ENCODE measurements at regions not wholly inside any gene's neighbourhood (a gene's known extent, or its start where the extent isn't known, plus 50 kb on each side); places are given as distances from the start of the nearest gene placed in this dataset.

GRCh38 chr15:70158309-70159000, 60.7 kb upstream of the TLE3 start:
- DNase-seq (ENCODE audit: low read depth) = no peak

- DNase-seq (ENCODE audit: low read depth) = no peak
Observed at GRCh38 chr15:70156671-70157271, 59.1 kb upstream of the TLE3 start.

GRCh38 chr15:70154718-70155347, 57.1 kb upstream of the TLE3 start:
- DNase-seq (ENCODE audit: low read depth) = no peak

GRCh38 chr15:70153921-70154717, 56.4 kb upstream of the TLE3 start:
- DNase-seq (ENCODE audit: low read depth) = no peak

- no peak for DNase-seq (ENCODE audit: low read depth)
Observed at GRCh38 chr15:70152070-70152480, 54.4 kb upstream of the TLE3 start.

DNA sequence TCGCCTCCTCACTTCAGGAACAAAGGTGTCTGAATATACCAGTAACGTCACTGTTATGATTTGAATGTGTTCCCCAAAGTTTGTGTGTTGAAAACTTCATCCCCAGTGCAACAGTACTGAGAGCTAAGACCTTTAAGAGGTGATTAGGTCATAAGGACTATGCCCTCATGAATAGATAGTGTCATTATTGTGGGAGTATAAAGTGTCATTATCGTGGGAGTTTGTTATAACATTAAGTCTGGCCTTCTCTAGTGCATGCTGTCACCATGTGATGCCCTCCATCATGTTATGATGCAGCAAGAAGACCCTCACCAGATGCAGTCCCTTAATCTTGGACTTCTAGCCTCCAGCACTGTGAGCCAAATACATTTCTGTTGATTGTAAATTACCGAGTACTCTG, 53.7 kb upstream of the TLE3 start:
- DNase-seq (ENCODE audit: low read depth) = no peak

- DNase-seq (ENCODE audit: low read depth) = no peak
Observed at GRCh38 chr15:70151003-70151402, 53.3 kb upstream of the TLE3 start.

DNA sequence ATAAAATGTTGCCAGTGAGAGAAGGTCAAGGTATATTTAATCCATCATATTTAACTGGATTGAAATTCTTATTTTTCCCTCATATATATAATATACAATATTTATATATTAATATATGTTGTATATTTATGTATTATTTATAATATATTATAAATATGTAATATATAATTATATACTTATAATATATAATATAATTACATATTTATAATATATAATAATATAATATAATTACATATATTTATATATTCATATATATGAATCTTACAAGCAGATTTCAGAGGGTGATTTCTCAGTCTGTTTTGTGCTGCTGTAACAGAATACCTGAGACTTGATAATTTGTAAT, 52.7 kb upstream of the TLE3 start:
- no peak for DNase-seq (ENCODE audit: low read depth)

DNA sequence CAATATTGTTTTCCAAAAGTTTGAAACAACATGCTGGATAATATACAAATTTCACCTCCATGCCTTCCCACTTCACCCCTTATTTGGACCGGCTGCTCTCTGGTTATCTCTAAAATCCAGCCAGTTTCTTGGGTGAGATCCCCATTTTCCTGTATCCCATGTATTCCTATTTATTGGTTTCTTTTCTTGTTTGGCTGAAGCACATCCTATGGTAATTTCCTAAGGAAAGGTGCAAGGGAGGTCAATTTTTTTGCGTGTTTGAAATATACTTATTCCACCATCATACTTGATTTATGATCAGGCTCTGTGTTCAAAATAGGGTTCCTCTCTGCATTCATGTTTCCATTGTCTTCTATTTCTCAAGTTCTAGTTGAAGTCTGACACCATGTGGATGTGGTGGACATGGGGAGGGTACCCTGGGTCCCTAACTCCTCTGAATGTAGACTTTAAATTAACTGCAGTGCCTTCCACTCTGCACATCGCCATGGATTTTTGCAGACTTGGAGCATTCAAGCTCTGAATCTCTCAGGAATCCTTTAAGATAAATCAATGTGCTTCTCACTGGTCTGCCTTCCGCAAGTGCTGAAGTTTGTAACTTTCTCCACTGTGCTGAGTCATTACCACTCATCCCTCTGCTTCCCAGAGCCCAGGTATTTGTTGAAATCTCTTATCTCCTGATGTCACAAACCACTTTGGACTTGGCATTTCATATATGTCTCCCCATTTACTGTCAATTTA, 52.1 kb upstream of the TLE3 start:
- no peak for DNase-seq (ENCODE audit: low read depth)

GRCh38 chr15:70147778-70148177, 50.1 kb upstream of the TLE3 start:
- no peak for DNase-seq (ENCODE audit: low read depth)
